H1 (cell line): ENCODE measurements at regions not wholly inside any gene's neighbourhood (a gene's known extent, or its start where the extent isn't known, plus 50 kb on each side); places are given as distances from the start of the nearest gene placed in this dataset.

Experiments used
- CTCF ChIA-PET: fragments of 300-600 bp; sonication (Branson Sonifier 250); formaldehyde crosslinking; loops from one replicate; lab custom pipeline; 2021; ENCODE audit not compliant: partially characterized antibody; lab: Charles Lee
- POLR2A ChIA-PET: fragments of 300-600 bp; sonication (Branson Sonifier 250); formaldehyde crosslinking; loops from one replicate; lab custom pipeline; 2021; ENCODE audit warnings: inconsistent platforms; ENCODE audit not compliant: partially characterized antibody; lab: Charles Lee
- DNase-seq, 2 experiments: peaks; one replicate each; pipeline versions ENCODE4 v3.0.0 to v3.0.0-alpha.2; 2010 to 2022; ENCODE audit warnings: low spot score in 2 of 2, low read depth in 1 of 2, mixed read lengths in 1 of 2
- FAIRE-seq: peaks from 2 replicates; lab custom pipeline; 2011; peaks lifted over from hg19 to GRCh38; lab: Jason Lieb, UNC
- H2AFZ ChIP-seq: 2 replicates; pipeline ENCODE4 v1.8.1; 2012; ENCODE audit warnings: low read length, inconsistent platforms
- H2AK5ac ChIP-seq: 2 replicates; pipeline ENCODE4 v1.6.1; 2013; ENCODE audit warnings: low read depth, low read length
- H2BK120ac ChIP-seq: replicated peaks from 2 replicates; pipeline ENCODE3; 2013; ENCODE audit warnings: low read depth, low read length, inconsistent platforms
- H2BK12ac ChIP-seq: 2 replicates; pipeline ENCODE4 v1.6.1; 2013; ENCODE audit warnings: low read depth, low read length
- H2BK15ac ChIP-seq: 2 replicates; pipeline ENCODE4 v1.6.1; 2013; ENCODE audit warnings: low read length
- H2BK20ac ChIP-seq: 2 replicates; pipeline ENCODE4 v1.6.1; 2013; ENCODE audit warnings: low read length
- H2BK5ac ChIP-seq: 2 replicates; pipeline ENCODE4 v1.6.1; 2013; ENCODE audit warnings: low read depth, low read length
- H3K14ac ChIP-seq: 2 replicates; pipeline ENCODE4 v1.6.1; 2013; ENCODE audit warnings: inconsistent platforms; ENCODE audit not compliant: insufficient read length
- H3K18ac ChIP-seq: 2 replicates; pipeline ENCODE4 v1.6.1; 2013; ENCODE audit warnings: low read length; ENCODE audit errors: extremely low read depth
- H3K23ac ChIP-seq: 2 replicates; pipeline ENCODE4 v1.6.1; 2013; ENCODE audit warnings: inconsistent platforms; ENCODE audit not compliant: insufficient read length
- H3K23me2 ChIP-seq: 2 replicates; pipeline ENCODE4 v1.6.1; 2013; ENCODE audit warnings: low read depth, low read length
- H3K27ac ChIP-seq: 2 replicates; pipeline ENCODE4 v1.6.1; 2011; ENCODE audit warnings: low read depth, low read length, inconsistent platforms
- H3K27me3 ChIP-seq, 4 experiments: replicated peaks in 1 of 4; 1 replicate in 1 of 4; 2 replicates in 3 of 4; pipeline versions ENCODE4 v1.6.1 to v1.8.1; 2011 to 2013; ENCODE audit warnings: low read length in 3 of 4, mild to moderate bottlenecking in 3 of 4, inconsistent platforms in 2 of 4, mixed read lengths in 2 of 4, moderate library complexity in 1 of 4; ENCODE audit not compliant: control insufficient read depth in 3 of 4, insufficient read depth in 3 of 4; ENCODE audit errors: extremely low read depth in 1 of 4
- H3K36me3 ChIP-seq, 4 experiments: 2 replicates each; pipeline versions ENCODE4 v1.6.1 to v1.8.1; 2011 to 2013; ENCODE audit warnings: mild to moderate bottlenecking in 4 of 4, low read length in 3 of 4, moderate library complexity in 2 of 4, control low read depth in 1 of 4, inconsistent platforms in 1 of 4; ENCODE audit not compliant: insufficient read depth in 4 of 4, control insufficient read depth in 2 of 4
- H3K4ac ChIP-seq: replicated peaks from 2 replicates; pipeline ENCODE3; 2013; ENCODE audit warnings: low read length, low read depth, mixed read lengths, inconsistent platforms; ENCODE audit not compliant: insufficient read length
- H3K4me1 ChIP-seq, 4 experiments: replicated peaks in 1 of 4; 1 replicate in 1 of 4; 2 replicates in 3 of 4; pipeline versions ENCODE4 v1.6.1 to v1.8.1; 2011 to 2013; ENCODE audit warnings: low read length in 3 of 4, inconsistent platforms in 2 of 4, mixed read lengths in 1 of 4; ENCODE audit not compliant: insufficient read depth in 4 of 4, control insufficient read depth in 3 of 4
- H3K4me2 ChIP-seq, 2 experiments: 2 replicates each; pipeline versions ENCODE4 v1.6.1 to v1.8.1; 2011 to 2013; ENCODE audit warnings: low read depth in 2 of 2, low read length in 2 of 2, control low read depth in 1 of 2, inconsistent platforms in 1 of 2, mild to moderate bottlenecking in 1 of 2; ENCODE audit not compliant: insufficient read depth in 1 of 2
- H3K4me3 ChIP-seq, 4 experiments: fragments of 200-600, 300-600 bp in 1 of 4; sonication (generic), shearing (Covaris generic), sonication (Bioruptor Twin) in 1 of 4; 2 replicates each; pipeline versions ENCODE4 v1.5.1 to v1.8.1; 2011 to 2016; ENCODE audit warnings: low read length in 4 of 4, low read depth in 3 of 4, control low read depth in 2 of 4, inconsistent platforms in 2 of 4, mild to moderate bottlenecking in 2 of 4, mixed read lengths in 1 of 4, moderate library complexity in 1 of 4; ENCODE audit not compliant: insufficient read depth in 2 of 4; ENCODE audit errors: extremely low read depth in 1 of 4
- H3K56ac ChIP-seq: replicated peaks from 2 replicates; pipeline ENCODE3; 2013; ENCODE audit warnings: low read depth, mild to moderate bottlenecking, mixed read lengths, low read length, inconsistent platforms; ENCODE audit not compliant: insufficient read length
- H3K79me1 ChIP-seq: 2 replicates; pipeline ENCODE4 v1.6.1; 2013; ENCODE audit warnings: low read depth, low read length, control low read depth
- H3K79me2 ChIP-seq, 2 experiments: 2 replicates each; pipeline versions ENCODE4 v1.6.1 to v1.8.1; 2012 to 2013; ENCODE audit warnings: low read length in 2 of 2, mild to moderate bottlenecking in 2 of 2, inconsistent platforms in 1 of 2; ENCODE audit not compliant: insufficient read depth in 2 of 2, control insufficient read depth in 1 of 2
- H3K9ac ChIP-seq, 4 experiments: replicated peaks in 1 of 4; 1 replicate in 1 of 4; 2 replicates in 3 of 4; pipeline versions ENCODE4 v1.6.1 to v1.8.1; 2011 to 2013; ENCODE audit warnings: low read depth in 3 of 4, low read length in 3 of 4, control low read depth in 2 of 4, mild to moderate bottlenecking in 2 of 4, moderate library complexity in 2 of 4, inconsistent platforms in 1 of 4; ENCODE audit errors: extremely low read depth in 1 of 4
- H3K9me3 ChIP-seq, 2 experiments: 2 replicates each; pipeline versions ENCODE4 v1.6.1 to v1.8.1; 2012 to 2013; ENCODE audit warnings: mild to moderate bottlenecking in 2 of 2, moderate library complexity in 2 of 2, control low read depth in 1 of 2, inconsistent platforms in 1 of 2, low read depth in 1 of 2, low read length in 1 of 2, mixed read lengths in 1 of 2; ENCODE audit not compliant: insufficient read depth in 2 of 2
- H4K20me1 ChIP-seq, 2 experiments: replicated peaks in 1 of 2; 2 replicates each; pipeline versions ENCODE3 to v1.8.1; 2011 to 2013; ENCODE audit warnings: inconsistent platforms in 2 of 2, low read length in 2 of 2, mild to moderate bottlenecking in 1 of 2; ENCODE audit not compliant: insufficient read depth in 2 of 2, control insufficient read depth in 1 of 2
- H4K5ac ChIP-seq: 2 replicates; pipeline ENCODE4 v1.6.1; 2013; ENCODE audit warnings: low read length, low read depth, mixed read lengths, inconsistent platforms; ENCODE audit not compliant: insufficient read length
- H4K8ac ChIP-seq: 2 replicates; pipeline ENCODE4 v1.8.0; 2013; ENCODE audit warnings: mild to moderate bottlenecking, moderate library complexity, low read length, inconsistent platforms; ENCODE audit not compliant: insufficient read depth; ENCODE audit errors: extremely low read depth
- H4K91ac ChIP-seq: replicated peaks from 2 replicates; pipeline ENCODE3; 2013; ENCODE audit warnings: low read length, mixed read lengths, inconsistent platforms; ENCODE audit not compliant: insufficient read length
- EGR1 ChIP-seq: IDR thresholded peaks from 2 replicates; pipeline ENCODE4 v1.6.1; 2011; ENCODE audit warnings: low read depth, low read length, borderline replicate concordance
- JUN ChIP-seq: IDR thresholded peaks from 2 replicates; pipeline ENCODE4 v1.6.1; 2011; ENCODE audit warnings: low read depth, mild to moderate bottlenecking, improper control_type of control experiment, low read length
- POU5F1 ChIP-seq: IDR thresholded peaks from 2 replicates; pipeline ENCODE4 v1.6.1; 2011; ENCODE audit warnings: low read depth, mild to moderate bottlenecking, low read length, moderate library complexity
- SIN3A ChIP-seq, 2 experiments: IDR thresholded peaks in 1 of 2; conservative IDR thresholded peaks in 1 of 2; 2 replicates each; pipeline ENCODE4 v1.6.1; 2011 to 2012; ENCODE audit warnings: low read length in 2 of 2, improper control_type of control experiment in 1 of 2, low read depth in 1 of 2, mild to moderate bottlenecking in 1 of 2
- SP2 ChIP-seq: IDR thresholded peaks from 2 replicates; pipeline ENCODE4 v1.6.1; 2012; ENCODE audit warnings: mild to moderate bottlenecking, low read length, inconsistent platforms
- SUZ12 ChIP-seq: fragments of 200-600 bp; sonication (generic); IDR thresholded peaks from 2 replicates; pipeline ENCODE4 v1.6.1; 2012; ENCODE audit warnings: mild to moderate bottlenecking, inconsistent platforms, low read length, moderate library complexity, mixed read lengths
- WGBS, 2 experiments: shearing (Covaris generic) in 1 of 2; methylation state at CpG; one replicate each; pipeline versions ENCODE4 v1.1.6 to v1.1.7; 2013 to 2015; ENCODE audit warnings: low lambda C conversion rate in 2 of 2, mixed read lengths in 2 of 2, inconsistent platforms in 1 of 2, low coverage in 1 of 2, missing lambda C conversion rate in 1 of 2; ENCODE audit not compliant: insufficient replicate concordance in 2 of 2, insufficient coverage in 1 of 2, insufficient read length in 1 of 2; ENCODE audit errors: extremely low coverage in 1 of 2, missing lambda C conversion rate in 1 of 2; 5-methylcytosine and 5-hydroxymethylcytosine counted together

- no peak overlapping the region for H2AFZ ChIP-seq
- H4K8ac ChIP-seq = no peak overlapping the region
- H2BK15ac ChIP-seq = no peak overlapping the region
- no peak overlapping the region for H2BK20ac ChIP-seq
- DNase-seq (no peak), FAIRE-seq (no peak)
- no peaks in the 10 kb centered on the region for H3K79me2 ChIP-seq
- no peak overlapping the region for H3K18ac ChIP-seq
- no peak overlapping the region for H2AK5ac ChIP-seq
- no peaks in the 10 kb centered on the region for H3K23me2 ChIP-seq
- no peak for TF ChIP-seq EGR1
- TF ChIP-seq SUZ12 = no peak
- TF ChIP-seq SP2 = no peak
- no peak for TF ChIP-seq SIN3A (conservative IDR thresholded peaks at IDR 0.05 in 1 of 2, IDR thresholded peaks at IDR 0.05 in 1 of 2; ENCODE audit: low read depth in 1 of 2, low read length in 2 of 2)
- TF ChIP-seq POU5F1 = no peak
- no peak for TF ChIP-seq JUN
- no peaks in the 10 kb centered on the region for H3K79me1 ChIP-seq
- H4K91ac ChIP-seq = no peak overlapping the region
- WGBS, 2 experiments = 90% methylated on average over 3 of the region's 3 CpGs; no CpG with 5 or more reads in 1 of the 2 experiments
- no peak overlapping the region for H4K5ac ChIP-seq
- H2BK5ac ChIP-seq = no peak overlapping the region
- no peaks in the 10 kb centered on the region for H3K9me3 ChIP-seq
- H3K14ac ChIP-seq = no peak overlapping the region
- no peaks in the 10 kb centered on the region for H3K4me1 ChIP-seq
- no peak overlapping the region for H3K4me2 ChIP-seq
- no peak overlapping the region for H2BK12ac ChIP-seq
- ChIA-PET CTCF (no interaction called here), POLR2A (no interaction called here)
- no peaks in the 10 kb centered on the region for H3K36me3 ChIP-seq
- H2BK120ac ChIP-seq = no peak overlapping the region
- H3K27me3 ChIP-seq = no peaks in the 10 kb centered on the region
- no peak overlapping the region for H3K23ac ChIP-seq
- no peak overlapping the region for H3K4me3 ChIP-seq
- H3K56ac ChIP-seq = no peak overlapping the region
- no peak overlapping the region for H3K4ac ChIP-seq
- no peak overlapping the region for H3K27ac ChIP-seq
- no peaks in the 10 kb centered on the region for H4K20me1 ChIP-seq
- H3K9ac ChIP-seq = no peak overlapping the region
These were observed 704.6 kb downstream of the SATB2 start for GRCh38 chr2:198753101-198753500.
